Heart right ventricle (tissue), 16 donors: ENCODE measurements at regions not wholly inside any gene's neighbourhood (a gene's known extent, or its start where the extent isn't known, plus 50 kb on each side); places are given as distances from the start of the nearest gene placed in this dataset.

Experiments used
- ATAC-seq, 8 donors: fragments of 200-7000 bp; cut with Tn5 transposase; one replicate each; pipeline ENCODE4 v1.9.1; 2020; ENCODE audit warnings: mild to moderate bottlenecking in 8 of 8, moderate library complexity in 8 of 8, moderate number of reproducible peaks in 1 of 8
- DNase-seq, 2 donors: peaks; one replicate each; pipeline ENCODE4 v3.0.0-alpha.2; 2020
- H3K27ac ChIP-seq, 10 donors: fragments of 200-600 bp; sonication (generic) in 2 of 10; one replicate each; pipeline versions ENCODE4 v1.5.0 to v1.8.0; 2020 to 2022; ENCODE audit warnings: mild to moderate bottlenecking in 3 of 10
- H3K27me3 ChIP-seq, 7 donors: fragments of 200-600 bp; one replicate each; pipeline ENCODE4 v1.8.0; 2021 to 2022; ENCODE audit warnings: mild to moderate bottlenecking in 2 of 7
- H3K36me3 ChIP-seq, 9 donors: fragments of 200-600 bp; sonication (generic) in 1 of 9; one replicate each; pipeline versions ENCODE4 v1.5.0 to v1.8.0; 2020 to 2022; ENCODE audit warnings: mild to moderate bottlenecking in 2 of 9
- H3K4me1 ChIP-seq, 9 donors: fragments of 200-600 bp; sonication (generic) in 1 of 9; one replicate each; pipeline versions ENCODE4 v1.5.0 to v1.8.0; 2020 to 2022; ENCODE audit warnings: mild to moderate bottlenecking in 4 of 9
- H3K4me3 ChIP-seq, 10 donors: fragments of 200-600 bp; sonication (generic) in 2 of 10; one replicate each; pipeline versions ENCODE4 v1.5.0 to v1.8.0; 2020 to 2022; ENCODE audit warnings: mild to moderate bottlenecking in 7 of 10, moderate library complexity in 2 of 10
- H3K9me3 ChIP-seq, 11 donors: fragments of 200-600 bp in 10 of 11; sonication (generic) in 2 of 11; one replicate each; pipeline versions ENCODE4 v1.5.0 to v1.8.0; 2013 to 2022; ENCODE audit warnings: mild to moderate bottlenecking in 2 of 11, control low read depth in 1 of 11, moderate library complexity in 1 of 11
- WGBS, 2 donors: extraction: QIAGEN DNeasy Blood & Tissue Kit; methylation state at CpG; one replicate each; pipeline ENCODE4 v1.1.7; 2013; ENCODE audit warnings: inconsistent platforms in 1 of 2; 5-methylcytosine and 5-hydroxymethylcytosine counted together
- intact Hi-C, 10 donors: fragments of 100-400 bp; cut with DNase I; formaldehyde crosslinking; loops; one replicate each; pipeline versions ENCODE4 v1.11.1 to v1.14.2; 2022
- TF ChIP-seq, protein P1 (sequence below), 9 donors: fragments of 200-600 bp; sonication (generic) in 2 of 9; IDR thresholded peaks; one replicate each; pipeline versions ENCODE4 v1.5.0 to v1.8.0; 2021 to 2022; ENCODE audit warnings: antibody characterized with exemption in 9 of 9, mild to moderate bottlenecking in 5 of 9, moderate library complexity in 1 of 9
- donor health status: Arrhythmogenic right ventricular cardiomyopathy.
- donor health status: ischemic (EF 13 %, LVEDD 7.1; RV severe dilation, severe dysfunction).
- donor health status: healthy with polysubstance abuse.
- donor health status: DM: no; HTN: yes; CAD: no.
- donor health status: DM: no; HTN: no; CAD: no.
- donor health status: ischemic (EF 25% LVEDD 6.9; RV normal size, moderate dysfunction).
- donor health status: ischemic (EF 25% LVEDD 5.7; RV mildly dilated, moderate dysfunction).
- donor health status: healthy.
- donor health status: DM: yes; HTN: yes; CAD: no.
- donor health status: Ischemic cardiomyopathy.
- donor health status: ischemic (EF 35%, LVEDD 5.7; RV mildly dilated, moderate dysfunction).
- donor health status: nonischemic (EF 11% LVEDD 7.7; RV severe dilation, severe dysfunction).
- donor health status: DM: yes; HTN: yes; CAD: no.
- donor health status: PGD.
- donor health status: ischemic (EF 29% LVEDD 5.4; RV normal size, mild dysfunction).
- donor health status: nonischemic (EF 23%, LVEDD 6.1; RV moderate dilation, normal function).

DNA sequence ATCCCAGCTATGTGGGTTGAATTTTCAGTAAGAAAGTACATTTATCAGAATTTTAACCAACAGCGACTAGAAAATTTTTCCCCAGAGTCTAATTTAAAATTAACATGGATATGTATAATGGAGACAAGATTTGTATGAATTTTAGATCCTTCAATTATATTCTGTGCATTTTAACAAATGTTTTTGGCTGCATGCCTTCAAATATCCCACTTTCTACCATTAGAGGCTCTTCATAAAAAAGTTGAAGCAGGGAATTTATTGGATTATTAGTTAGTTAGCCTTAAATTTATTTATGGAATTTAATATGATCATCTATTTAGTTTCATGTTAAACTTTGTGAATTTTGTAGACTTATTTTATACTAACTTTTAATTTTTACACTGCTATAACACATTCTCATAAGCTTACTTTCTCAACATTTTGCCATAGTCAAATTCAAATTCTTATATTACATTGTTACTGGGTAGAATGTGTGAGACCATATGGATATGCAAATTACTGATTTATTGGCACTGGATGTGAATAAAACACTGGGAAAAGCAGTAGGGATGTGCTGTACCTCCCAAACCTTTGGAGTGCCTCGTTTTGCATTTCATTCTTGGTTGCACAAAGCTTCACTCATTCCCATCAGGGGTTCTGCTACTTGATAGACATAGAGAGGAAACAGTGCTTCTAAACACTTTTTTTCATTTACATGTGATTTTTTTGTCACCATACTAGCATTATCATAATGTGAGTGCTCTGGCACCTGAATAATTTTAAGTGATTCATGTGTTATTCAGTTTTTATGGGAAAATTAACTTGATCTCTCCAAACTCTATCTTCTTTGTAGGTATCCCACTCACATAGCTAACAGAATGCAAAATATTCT, 491.8 kb upstream of the COX7C start:
- ATAC-seq (no peak), DNase-seq (no peak)
- Histone ChIP-seq H3K27me3 (no peaks in the 10 kb centered on the region), H3K36me3 (no peaks in the 10 kb centered on the region), H3K27ac (no peak overlapping the region), H3K4me3 (no peak overlapping the region), H3K4me1 (no peaks in the 10 kb centered on the region), H3K9me3 (no peaks in the 10 kb centered on the region)
- intact Hi-C loops: no loop called here
- 55 to 64% methylated on average over 2 of the region's 2 CpGs for WGBS, 2 donors
- TF ChIP-seq, protein P1, sequence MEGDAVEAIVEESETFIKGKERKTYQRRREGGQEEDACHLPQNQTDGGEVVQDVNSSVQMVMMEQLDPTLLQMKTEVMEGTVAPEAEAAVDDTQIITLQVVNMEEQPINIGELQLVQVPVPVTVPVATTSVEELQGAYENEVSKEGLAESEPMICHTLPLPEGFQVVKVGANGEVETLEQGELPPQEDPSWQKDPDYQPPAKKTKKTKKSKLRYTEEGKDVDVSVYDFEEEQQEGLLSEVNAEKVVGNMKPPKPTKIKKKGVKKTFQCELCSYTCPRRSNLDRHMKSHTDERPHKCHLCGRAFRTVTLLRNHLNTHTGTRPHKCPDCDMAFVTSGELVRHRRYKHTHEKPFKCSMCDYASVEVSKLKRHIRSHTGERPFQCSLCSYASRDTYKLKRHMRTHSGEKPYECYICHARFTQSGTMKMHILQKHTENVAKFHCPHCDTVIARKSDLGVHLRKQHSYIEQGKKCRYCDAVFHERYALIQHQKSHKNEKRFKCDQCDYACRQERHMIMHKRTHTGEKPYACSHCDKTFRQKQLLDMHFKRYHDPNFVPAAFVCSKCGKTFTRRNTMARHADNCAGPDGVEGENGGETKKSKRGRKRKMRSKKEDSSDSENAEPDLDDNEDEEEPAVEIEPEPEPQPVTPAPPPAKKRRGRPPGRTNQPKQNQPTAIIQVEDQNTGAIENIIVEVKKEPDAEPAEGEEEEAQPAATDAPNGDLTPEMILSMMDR (IDR thresholded peaks at IDR 0.05): no peak

DNA sequence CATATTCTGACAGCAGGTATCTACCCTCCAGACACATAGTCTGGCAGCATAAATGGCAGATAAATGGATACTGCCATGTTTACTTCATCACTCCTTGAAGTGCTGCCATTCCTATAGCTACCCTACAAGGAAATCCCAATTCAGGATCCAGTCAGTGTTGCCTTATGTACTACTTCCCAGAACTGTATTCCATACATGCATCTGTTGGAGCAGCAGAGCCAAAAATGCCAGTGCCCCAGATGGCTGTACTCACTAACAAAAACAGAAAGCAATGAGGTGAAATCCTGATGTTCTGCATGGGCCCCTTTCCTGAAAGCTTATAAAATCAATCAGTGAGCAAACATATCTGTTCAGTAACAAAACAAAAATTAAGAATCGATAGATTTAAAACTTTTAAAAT, 490.0 kb upstream of the COX7C start:
- Histone ChIP-seq H3K4me1 (no peaks in the 10 kb centered on the region), H3K27ac (no peak overlapping the region), H3K9me3 (no peaks in the 10 kb centered on the region), H3K4me3 (no peak overlapping the region), H3K27me3 (no peaks in the 10 kb centered on the region), H3K36me3 (no peaks in the 10 kb centered on the region)
- ATAC-seq: no peak
- TF ChIP-seq, protein P1 (IDR thresholded peaks at IDR 0.05): no peak
- DNase-seq: no peak
- intact Hi-C loops: no loop called here
- WGBS, 2 donors: 88 to 91% methylated on average over 1 of the region's 1 CpG

DNA sequence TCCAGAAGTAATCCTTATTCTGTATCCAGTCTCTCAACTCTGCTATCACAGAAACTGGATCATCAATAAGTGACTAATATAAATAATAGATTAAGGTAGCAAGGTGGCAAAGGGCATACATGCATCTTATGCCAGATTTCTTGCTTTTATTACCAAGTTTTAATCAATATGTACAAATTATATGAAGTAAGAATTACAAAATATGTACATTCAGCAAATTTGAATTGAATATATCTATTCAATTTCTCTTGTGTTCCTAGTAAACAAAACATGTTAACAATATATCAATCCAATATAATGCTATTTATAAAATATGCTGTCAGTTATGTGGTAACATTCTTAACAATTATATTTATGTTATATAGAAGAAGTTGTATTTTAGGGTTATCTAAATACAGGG, 488.7 kb upstream of the COX7C start:
- intact Hi-C loops: no loop called here
- DNase-seq: no peak
- TF ChIP-seq, protein P1 (IDR thresholded peaks at IDR 0.05): no peak

DNA sequence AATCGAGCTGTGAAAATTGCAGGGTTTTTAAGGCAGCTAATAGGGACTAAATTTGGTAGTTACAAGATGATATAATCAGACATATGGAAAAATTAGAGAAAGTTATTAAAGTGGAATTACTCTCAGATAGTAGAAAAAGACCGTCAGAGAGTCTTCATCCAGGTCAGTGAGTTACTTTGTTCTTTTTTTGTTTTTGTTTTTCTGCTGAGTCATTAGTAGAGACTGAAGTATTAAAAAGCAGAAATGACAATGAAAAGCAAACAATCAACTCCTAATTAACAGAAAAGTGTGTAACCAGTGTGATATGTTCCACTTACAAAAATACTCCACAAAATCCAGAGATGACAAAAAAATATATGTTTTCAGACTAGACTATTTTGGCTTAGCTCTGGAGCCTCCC, 480.4 kb upstream of the COX7C start:
- TF ChIP-seq, protein P1 (IDR thresholded peaks at IDR 0.05): no peak
- H3K4me1 ChIP-seq: no peaks in the 10 kb centered on the region
- no peaks in the 10 kb centered on the region for H3K9me3 ChIP-seq
- 82 to 87% methylated on average over 2 of the region's 2 CpGs for WGBS, 2 donors
- H3K36me3 ChIP-seq: no peaks in the 10 kb centered on the region
- no peak for ATAC-seq
- no peak overlapping the region for H3K27ac ChIP-seq
- DNase-seq: no peak
- intact Hi-C loops: no loop called here
- no peak overlapping the region for H3K4me3 ChIP-seq
- H3K27me3 ChIP-seq: no peaks in the 10 kb centered on the region

More for the DNA sequence above, 488.7 kb upstream of the COX7C start:
- Histone ChIP-seq H3K4me3 (no peak overlapping the region), H3K36me3 (no peaks in the 10 kb centered on the region), H3K27ac (no peak overlapping the region), H3K4me1 (no peaks in the 10 kb centered on the region), H3K27me3 (no peaks in the 10 kb centered on the region), H3K9me3 (no peaks in the 10 kb centered on the region)
- ATAC-seq: no peak
